HG03045 (cell line): ENCODE measurements at regions not wholly inside any gene's neighbourhood (a gene's known extent, or its start where the extent isn't known, plus 50 kb on each side); places are given as distances from the start of the nearest gene placed in this dataset.

Experiments
- ATAC-seq: cut with Tn5 transposase; IDR thresholded peaks from one replicate; pipeline ENCODE4 v1.9.1; 2021; ENCODE audit warnings: mild to moderate bottlenecking, moderate library complexity; ENCODE audit not compliant: unreplicated experiment

DNA sequence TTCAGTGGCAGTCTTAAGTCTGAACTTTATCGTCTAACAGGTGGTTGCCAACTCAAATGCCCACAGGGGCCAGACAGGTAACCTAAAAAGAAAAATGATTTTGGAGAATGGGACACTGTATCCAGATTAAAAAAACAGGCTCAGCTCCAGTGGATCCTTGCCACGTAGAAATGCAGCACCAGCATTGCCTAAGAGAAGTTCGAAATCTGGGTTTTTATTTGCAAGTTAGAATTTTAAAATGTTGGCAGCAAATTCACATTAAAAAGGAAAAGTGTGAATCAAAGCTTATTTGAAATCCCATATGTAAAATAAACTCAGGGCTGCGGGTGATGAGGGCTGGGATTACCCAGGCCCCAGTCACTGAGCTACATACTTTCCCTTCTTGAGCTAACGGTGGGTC lies 408.5 kb upstream of the SUCLG2 start:
- ATAC-seq, result no peak

DNA sequence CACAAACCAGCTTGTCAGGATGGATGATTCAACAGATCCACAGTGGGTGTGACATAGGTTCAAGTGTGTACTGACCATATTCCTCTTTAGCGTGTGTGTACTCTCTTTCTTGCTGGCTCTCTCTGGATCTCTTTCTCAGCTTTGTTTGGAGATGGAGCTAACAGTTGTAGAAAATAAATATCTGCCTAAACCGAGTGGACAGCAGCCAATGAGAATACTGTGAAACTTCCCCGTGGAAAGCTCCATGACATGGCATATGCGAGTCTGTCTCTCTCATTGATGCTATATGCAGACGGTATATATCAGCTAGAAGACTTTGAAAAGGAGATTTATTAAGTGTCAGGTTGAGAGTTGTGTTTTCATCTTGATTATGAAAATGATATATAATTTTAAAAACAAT lies 406.5 kb upstream of the SUCLG2 start:
- ATAC-seq, result no peak

DNA sequence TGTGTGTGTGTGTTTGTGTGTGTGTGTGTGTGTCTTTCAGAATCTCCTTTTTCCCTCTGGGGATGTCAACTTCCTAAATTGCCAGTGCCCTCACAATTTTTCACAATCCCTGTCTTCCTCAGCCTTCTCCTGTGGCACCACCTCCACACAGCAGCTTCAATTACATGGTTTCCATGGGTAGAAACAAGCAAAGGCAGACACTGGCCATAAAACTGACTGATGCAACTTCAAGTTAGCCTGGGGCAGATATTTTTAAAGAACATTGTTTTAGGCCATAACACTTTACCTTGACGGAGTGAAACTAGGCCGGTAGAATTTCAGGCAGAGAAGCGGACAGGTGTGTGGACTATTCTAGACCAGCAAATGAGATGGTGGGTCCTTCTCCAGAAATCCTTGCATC lies 405.8 kb upstream of the SUCLG2 start:
- ATAC-seq, result no peak

DNA sequence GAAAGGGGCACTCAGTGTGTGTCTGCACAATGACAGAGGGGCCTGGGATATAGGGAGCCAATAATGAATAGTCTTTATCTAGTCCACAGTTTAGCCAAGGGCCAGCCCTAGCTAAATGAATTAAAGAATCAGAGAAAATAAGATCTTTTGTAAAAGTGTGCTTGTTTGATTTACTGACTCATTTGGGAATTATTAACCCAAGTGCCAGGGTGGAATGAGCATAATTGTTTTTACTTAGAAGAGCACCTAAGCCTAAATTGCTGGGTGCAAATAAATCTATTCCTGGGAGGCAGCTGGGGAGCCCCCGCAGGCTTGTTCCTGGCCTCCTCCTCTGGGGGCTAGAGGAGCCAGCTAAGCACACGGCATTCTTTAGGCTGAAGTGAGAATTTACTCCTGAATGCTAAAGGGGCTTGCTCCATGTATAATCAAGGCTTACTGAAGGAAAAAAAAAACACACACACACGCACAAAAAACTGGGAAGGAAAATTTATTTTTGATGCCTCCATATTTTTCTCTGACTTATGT lies 405.3 kb upstream of the SUCLG2 start:
- ATAC-seq, result no peak

DNA sequence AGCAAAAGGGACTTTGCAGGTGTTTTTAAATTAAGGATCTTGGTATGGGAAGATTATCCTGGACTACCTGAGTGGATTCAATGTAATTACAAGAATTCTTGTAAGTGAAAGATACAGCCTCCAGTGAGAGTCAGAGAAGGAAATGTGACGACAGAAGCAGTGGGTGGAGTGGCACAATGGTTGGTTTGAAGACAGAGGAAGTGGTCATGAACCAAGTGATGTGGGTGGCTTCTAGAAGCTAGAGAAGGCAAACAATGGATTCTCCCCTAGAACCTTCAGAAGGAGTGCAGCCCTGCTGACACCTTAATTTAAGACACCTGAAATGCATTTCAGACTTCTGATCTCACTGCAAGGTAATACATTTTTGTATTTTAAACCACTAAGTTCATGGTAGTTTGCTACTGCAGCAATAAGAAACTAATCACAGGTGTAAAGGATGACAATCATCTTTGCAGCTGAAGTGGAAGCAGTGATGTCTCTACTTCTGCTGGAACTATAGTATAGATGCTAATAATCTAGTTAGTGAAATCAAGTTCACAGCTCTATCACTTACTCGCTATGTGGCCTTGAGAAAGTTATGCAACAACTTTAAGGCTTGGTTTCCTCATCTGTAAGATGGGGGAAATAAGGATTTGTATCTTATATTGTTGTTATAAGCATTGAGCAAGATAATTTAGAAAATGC lies 403.4 kb upstream of the SUCLG2 start:
- no peak for ATAC-seq

DNA sequence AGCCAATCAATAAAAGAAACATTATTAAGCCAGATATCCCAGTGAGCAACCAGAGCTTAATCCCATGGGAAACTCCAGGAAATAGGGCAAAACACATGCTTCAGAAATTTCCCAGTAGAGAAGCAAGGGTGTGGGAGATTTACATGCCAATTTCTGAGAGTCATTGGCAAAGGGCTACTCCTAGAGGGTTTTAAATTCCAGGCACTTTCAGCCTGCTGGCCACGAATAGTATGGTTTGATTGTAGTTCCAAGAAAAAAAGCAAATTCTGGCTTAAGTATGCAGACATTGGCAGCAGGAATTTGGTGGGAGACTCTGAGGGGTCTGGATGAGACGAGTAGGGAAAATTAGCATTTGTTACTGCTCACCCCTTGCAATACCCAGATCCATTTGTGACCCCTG lies 402.1 kb upstream of the SUCLG2 start:
- no peak for ATAC-seq

DNA sequence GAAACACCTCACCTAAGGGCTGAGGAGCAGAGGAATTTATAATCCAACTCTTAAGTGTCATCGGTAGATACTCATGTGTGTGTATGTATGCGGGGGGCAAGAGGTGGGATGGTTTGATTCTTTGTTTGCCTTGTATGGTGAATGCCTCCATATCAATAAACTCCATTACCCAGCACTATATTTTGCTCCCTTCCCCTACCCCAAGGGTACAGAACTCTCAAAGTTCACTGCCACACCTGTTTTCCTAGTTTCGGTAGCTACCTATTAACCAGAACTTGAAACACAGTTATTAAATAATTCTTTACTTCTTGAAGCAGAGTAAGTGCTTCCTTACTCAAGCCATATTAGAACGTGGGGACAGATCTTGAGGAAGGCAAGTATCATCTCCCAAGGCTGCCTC lies 400.8 kb upstream of the SUCLG2 start:
- ATAC-seq, result no peak

DNA sequence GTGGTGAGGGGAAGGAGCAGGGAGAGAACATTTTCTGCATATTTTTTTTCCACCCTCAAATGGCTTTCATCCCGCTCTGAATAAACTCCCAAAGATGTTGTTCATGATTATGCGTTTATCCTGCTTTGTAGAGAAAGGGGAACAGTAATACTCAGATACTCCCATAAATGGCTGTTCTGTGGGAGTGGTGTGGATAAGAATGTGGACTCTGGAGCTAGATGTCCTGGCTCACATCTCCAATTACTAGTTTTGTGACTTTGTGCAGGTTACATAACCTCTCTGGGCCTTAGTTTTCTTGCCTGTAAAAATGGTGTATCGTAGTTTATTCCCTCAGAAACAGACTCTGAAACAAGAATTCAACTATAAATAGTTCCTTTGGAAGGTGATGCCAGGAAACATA lies 395.4 kb upstream of the SUCLG2 start:
- no peak for ATAC-seq

DNA sequence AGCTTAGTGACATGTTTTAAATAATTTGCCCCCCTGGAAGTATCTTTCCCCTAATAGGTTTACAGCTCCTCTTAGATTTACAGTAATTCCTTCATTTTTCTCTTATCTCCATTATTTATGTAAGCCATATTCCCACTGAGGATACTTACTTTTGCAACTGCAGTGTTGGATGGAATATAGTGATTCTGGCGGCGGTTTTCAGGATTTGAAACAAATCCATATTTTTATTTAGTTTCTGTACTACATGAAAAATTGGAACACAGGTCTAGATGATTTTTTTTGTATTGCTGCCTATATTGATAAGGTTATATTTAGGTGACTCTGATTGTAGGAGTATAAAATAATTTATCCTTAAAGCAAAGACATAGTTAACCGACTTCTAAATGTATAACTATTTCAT lies 391.6 kb upstream of the SUCLG2 start:
- no peak for ATAC-seq

DNA sequence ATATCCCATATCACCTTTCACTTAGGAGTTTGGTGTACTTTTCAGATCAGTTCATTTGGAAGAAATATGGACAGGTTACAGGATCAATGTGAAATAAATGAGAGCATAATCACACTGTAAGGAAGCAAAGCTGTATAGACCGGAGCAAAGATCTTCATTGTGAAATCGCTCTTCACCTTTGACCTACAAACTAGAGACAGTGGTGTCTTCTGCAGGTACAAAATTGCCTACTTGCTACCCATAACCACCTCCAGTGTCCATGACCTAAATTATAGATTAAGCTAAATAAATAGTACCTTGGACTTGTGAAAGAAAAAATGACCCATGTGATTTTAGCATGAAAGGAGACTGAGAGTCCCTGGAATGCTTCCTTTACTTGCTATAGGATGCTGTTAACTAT lies 379.5 kb upstream of the SUCLG2 start:
- ATAC-seq, result no peak

DNA sequence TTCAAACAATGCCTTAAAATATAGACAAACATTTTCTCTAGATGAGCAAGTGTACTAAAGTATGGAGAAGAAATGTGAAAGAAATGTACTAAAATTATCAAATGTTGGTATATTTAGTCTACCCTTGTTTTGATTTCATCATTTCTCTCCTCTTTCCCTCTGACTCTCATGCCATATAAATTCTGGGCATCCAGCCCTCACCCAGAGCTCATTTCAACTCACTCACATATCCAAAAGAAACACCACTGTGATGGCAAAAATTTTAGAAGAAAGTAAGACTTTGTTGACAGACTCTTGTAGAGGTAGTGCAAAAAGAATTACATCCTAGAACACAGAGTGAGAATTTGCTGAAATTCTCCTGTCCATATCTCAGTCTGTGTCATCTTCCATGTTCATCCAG lies 377.8 kb upstream of the SUCLG2 start:
- ATAC-seq, result no peak

DNA sequence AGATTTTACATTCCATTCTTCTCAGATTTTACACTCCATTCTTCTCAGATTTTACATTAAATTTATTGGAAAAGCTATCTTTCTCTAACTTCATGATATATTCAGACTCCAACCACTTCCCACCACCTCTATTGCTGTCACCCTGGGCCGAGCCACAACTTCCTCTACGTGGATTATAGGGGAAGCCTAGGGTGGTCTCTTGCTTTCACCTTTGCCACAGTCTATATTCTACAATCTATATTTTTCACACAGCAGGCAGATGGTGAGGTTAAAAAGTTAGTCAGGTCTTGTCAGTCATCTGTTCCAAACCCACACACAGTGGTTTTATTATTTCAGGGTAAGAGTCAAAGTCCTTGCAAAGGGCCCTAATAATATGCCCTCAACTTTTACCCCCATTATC lies 370.8 kb upstream of the SUCLG2 start:
- ATAC-seq, result no peak

DNA sequence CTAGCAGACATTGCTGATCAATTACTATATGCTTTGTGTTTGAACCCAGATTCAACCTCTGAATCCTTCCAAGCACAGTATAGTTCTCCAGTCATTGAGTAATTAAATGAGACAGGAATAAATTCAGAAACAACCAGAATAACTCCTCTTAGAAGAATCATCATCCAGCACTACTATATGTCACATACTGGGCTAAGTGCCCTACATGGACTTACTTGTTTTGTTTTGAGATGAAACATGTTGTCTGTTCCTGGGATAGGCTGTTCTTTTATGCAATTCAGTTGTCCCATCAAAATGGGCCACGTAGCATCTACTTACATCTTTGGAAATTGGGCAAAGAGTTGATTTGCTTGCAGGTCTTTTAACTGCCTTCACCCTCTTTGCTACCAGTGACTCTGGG lies 365.5 kb upstream of the SUCLG2 start:
- no peak for ATAC-seq

DNA sequence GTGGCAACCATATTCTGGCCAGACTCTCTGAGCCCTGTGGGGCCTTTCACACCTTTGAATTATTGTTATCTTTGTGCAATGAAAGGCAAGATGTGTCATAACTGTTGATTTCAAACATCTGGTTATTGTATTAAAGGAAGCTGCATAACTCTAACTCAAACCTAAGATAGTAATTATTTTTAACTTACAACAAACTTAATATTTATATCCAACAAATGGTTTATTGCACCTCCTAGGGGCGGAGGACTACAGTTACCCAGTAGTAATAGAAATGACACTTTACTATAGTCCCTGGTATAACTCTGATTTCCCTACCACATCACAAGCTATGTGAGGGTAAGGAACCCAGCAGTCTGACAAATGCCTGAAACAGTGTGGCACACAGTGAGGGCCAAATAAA lies 363.9 kb upstream of the SUCLG2 start:
- no peak for ATAC-seq

DNA sequence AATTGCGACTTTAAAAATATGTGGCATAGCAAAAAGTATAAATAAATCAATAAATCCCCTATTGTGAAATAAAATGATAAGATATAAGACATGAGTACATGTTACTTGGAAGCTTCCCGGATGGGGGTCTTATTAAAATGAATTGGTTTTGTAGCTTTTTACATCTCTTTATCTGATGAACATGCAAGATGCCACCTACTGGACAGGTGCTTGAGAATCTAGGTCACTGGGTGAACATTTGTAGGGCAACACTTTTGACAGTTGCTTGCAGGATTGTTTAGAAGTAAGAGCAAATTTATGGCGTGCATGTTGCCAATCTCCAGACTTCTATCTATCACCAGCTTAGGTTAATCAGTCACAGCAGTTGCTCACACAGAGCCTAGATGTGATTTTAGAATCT lies 362.7 kb upstream of the SUCLG2 start:
- ATAC-seq, result no peak

DNA sequence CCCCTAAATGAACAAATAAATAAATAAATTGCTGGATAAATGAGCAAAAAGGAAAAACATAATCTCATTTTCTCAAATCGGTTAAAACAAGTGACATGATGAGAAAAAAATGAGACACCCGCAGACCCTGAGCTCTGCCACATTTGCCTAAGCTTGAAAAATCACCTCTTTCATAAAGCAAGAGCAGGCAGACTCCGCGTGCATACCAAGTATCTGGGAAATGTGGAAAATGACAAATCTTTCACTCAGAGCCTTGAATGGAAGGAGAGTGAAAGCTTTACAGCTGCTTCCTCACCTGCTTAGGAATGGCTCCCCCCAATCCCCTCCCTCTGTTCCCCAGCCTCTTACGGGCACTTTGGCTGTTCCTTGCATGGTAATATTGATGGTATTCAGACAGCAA lies 355.5 kb upstream of the SUCLG2 start:
- no peak for ATAC-seq

DNA sequence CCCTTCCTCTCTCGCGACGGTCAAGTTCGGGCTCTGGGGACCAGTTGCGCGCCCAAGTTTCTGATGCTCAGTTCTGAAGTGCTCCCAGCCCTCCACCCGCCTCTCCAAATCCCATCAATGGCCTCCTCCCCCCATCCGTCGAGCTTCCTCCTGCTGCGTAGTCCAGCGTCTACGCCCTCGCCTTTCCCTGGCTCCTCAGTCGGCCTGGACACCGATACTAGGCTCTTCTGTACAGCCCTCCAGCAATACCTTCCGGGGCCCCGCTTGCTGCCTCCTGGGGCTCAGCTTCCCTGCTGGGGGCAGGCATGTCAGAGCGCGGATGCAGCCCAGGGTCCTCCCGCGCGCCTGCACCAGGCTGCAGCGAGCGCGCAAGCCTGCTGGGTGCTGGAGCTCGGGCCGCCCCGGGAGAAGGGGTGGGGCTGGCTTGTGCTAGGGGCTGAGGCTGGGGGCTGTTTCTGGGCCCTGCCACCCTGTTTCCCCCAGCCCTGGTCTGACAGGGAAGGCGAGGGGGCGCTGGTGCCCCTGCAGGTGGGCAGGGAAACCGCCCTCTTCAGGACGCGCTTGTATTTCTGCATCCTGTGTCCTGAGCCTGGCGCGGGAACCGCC lies 353.3 kb upstream of the SUCLG2 start:
- no peak for ATAC-seq

DNA sequence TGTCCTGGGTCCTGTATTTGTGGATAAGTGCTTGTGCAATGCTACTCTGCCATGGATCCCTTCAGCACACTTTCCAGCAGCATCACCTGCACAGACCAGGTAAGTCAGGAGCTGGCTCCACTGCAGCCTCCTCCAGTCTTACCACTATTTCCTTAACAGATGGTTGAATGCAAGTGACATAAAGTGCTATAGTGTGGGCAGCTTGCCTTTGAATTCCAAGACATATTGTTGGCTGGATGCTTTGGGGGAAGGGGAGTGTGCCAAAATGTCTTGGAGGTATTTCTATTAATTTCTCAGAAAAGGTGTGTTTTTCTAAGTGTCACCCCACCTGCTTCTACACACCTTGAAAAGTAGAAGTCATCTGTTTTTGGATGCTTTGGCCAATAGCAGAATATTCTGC lies 352.2 kb upstream of the SUCLG2 start:
- no peak for ATAC-seq

DNA sequence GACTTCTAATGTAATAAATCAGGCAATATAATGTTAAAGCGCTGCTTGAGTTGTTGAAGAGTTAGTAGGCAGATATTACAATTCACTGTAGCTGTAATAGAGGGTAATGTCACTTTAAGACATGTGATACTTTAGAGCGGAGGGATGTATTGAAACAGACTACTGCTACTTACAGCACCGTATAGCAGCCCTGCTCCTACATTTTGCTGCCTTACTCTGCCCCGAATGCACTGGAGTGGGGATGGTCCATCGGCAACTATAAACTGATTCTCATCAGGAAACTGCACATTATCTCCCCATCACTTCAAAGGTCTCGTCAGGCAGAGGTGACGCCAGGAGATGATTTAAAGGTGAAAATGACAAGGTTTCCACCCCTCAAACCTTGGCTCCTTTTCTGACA lies 349.7 kb upstream of the SUCLG2 start:
- ATAC-seq, result no peak

DNA sequence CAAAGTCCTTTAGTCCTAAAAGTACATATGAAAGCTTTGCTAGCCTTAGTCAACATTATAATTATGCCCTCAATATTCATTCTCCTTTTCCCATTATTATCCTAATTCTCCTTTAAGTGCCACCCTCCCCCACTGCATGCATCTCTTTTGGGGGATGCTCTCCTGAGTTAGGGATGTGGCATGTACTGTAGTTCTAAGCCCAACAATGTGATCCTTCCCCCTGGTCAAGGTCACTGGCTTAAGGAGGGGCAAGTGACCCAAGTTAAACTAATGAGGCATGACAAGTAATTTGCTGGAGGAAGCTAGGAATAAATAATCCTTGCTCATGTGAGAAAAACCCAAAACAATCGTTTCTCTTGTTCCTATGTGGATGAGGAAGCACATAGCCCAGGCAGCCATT lies 343.9 kb upstream of the SUCLG2 start:
- ATAC-seq, result no peak

DNA sequence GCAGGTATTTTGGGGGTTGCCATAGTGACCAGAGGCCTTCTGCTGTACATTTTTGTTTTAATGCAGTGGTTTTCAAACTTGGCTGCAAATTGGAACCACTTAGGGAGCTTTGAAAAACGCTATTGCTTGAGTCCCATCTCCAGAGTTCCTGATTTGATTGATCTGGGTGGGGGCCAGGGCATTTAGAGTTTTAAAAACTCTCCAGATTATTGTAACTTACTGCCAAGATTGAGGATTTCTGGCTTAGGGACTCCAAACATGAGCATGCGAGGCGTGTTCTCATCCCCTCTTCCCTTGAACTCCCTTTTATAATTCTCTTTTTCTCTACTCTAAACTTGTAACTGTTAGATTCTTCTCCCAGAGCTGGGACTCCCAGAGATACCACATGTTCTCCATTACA lies 340.8 kb upstream of the SUCLG2 start:
- no peak for ATAC-seq

DNA sequence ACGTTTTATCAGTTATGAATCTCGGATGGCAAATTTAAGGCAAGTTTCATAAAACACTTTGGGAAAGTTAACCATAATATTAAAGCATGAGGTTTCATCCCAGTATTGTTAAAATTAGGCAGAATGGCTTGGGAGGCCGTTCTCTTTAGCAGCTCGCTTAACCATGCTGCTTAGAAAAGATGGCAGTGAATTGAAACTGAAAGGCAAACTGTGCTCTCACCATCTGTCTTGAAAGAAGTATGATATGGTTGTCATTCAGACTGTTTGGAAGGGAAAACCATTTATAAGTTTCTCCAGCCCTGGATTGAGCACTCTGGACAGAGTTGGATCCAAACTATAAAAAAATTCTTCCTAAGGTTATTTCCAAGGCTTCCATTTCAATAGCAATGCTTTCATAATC lies 332.3 kb upstream of the SUCLG2 start:
- ATAC-seq, result no peak

DNA sequence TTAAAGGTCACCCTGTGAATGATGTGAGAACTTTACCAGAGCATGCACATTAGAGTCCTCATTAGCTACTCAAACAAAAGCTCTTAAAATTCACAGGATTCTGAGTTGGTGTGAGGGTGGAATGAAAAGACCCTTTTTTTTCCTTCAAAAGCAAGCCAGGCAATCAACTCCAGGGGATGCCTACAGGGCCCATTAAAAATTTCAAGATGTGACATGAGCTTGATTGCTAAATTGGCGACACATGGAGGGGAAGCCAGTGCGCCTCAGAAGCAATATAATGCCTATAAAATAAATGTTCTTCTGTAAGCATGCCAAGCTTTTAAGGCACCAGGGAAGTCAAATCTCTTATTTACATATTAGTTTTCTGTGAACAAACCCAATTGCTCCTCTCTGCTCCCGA lies 328.8 kb upstream of the SUCLG2 start:
- no peak for ATAC-seq
